Esophagus muscularis mucosa (tissue), 4 donors: ENCODE measurements at regions not wholly inside any gene's neighbourhood (a gene's known extent, or its start where the extent isn't known, plus 50 kb on each side); places are given as distances from the start of the nearest gene placed in this dataset.

Experiments
- DNase-seq: peaks from one replicate; pipeline ENCODE4 v3.0.0-alpha.2; 2017; ENCODE audit errors: extremely low spot score
- H3K27ac ChIP-seq, 4 donors: fragments of 200-600 bp; sonication (generic); replicated peaks in 1 of 4; 1 replicate in 3 of 4; 2 replicates in 1 of 4; pipeline ENCODE4 v1.5.1; 2016 to 2019; ENCODE audit warnings: mild to moderate bottlenecking in 1 of 4
- H3K27me3 ChIP-seq, 4 donors: fragments of 200-600 bp; sonication (generic); one replicate each; pipeline versions ENCODE4 v1.5.1 to v1.6.0; 2016 to 2019
- H3K36me3 ChIP-seq, 4 donors: fragments of 200-600 bp; sonication (generic); one replicate each; pipeline ENCODE4 v1.5.1; 2016 to 2019
- H3K4me1 ChIP-seq, 4 donors: fragments of 200-600 bp; sonication (generic); one replicate each; pipeline ENCODE4 v1.5.1; 2016 to 2019
- H3K4me3 ChIP-seq, 4 donors: fragments of 200-600 bp; sonication (generic); 1 replicate in 2 of 4; 2 replicates in 2 of 4; pipeline ENCODE4 v1.5.1; 2016 to 2019; ENCODE audit warnings: mild to moderate bottlenecking in 4 of 4, moderate library complexity in 1 of 4
- H3K9me3 ChIP-seq, 4 donors: fragments of 200-600 bp; sonication (generic); 1 replicate in 3 of 4; 2 replicates in 1 of 4; pipeline ENCODE4 v1.5.1; 2016 to 2019
- CTCF ChIP-seq, 3 experiments: fragments of 200-600 bp in 2 of 3; fragments of 450-650 bp in 1 of 3; sonication (generic) in 2 of 3; IDR thresholded peaks; one replicate each; pipeline ENCODE4 v1.5.1; 2017 to 2019; ENCODE audit warnings: antibody characterized with exemption in 3 of 3, mild to moderate bottlenecking in 2 of 3, moderate library complexity in 1 of 3
- EP300 ChIP-seq: sonication (generic); formaldehyde crosslinking; IDR thresholded peaks from one replicate; pipeline ENCODE4 v1.6.1; 2017; ENCODE audit warnings: antibody characterized with exemption
- POLR2A ChIP-seq: fragments of 450-650 bp; IDR thresholded peaks from one replicate; pipeline ENCODE4 v1.6.1; 2017; ENCODE audit warnings: antibody characterized with exemption, moderate library complexity, mild to moderate bottlenecking, low read depth
- POLR2AphosphoS5 ChIP-seq, 2 donors: sonication (generic); formaldehyde crosslinking; IDR thresholded peaks; one replicate each; pipeline ENCODE4 v1.6.1; 2017; ENCODE audit warnings: antibody characterized with exemption in 2 of 2
- WGBS: methylation state at CpG from one replicate; pipeline ENCODE4 v1.1.5; 2018; 5-methylcytosine and 5-hydroxymethylcytosine counted together
- intact Hi-C: fragments of 100-400 bp; cut with DNase I; formaldehyde crosslinking; loops from one replicate; pipeline ENCODE4 v1.15.1; 2023

- Histone ChIP-seq H3K27me3 (no peaks in the 10 kb centered on the region), H3K27ac (no peak overlapping the region), H3K4me1 (no peaks in the 10 kb centered on the region), H3K36me3 (no peaks in the 10 kb centered on the region), H3K9me3 (peaks cover 0 to 5% (median 0%) of the 10 kb centered on the region in 4 donors), H3K4me3 (no peak overlapping the region)
- WGBS: 59% methylated on average over 4 of the region's 4 CpGs
- intact Hi-C loops: no loop called here
- DNase-seq: no peak
- TF ChIP-seq CTCF (IDR thresholded peaks at IDR 0.05): no peak
- no peak for TF ChIP-seq POLR2A
- no peak for TF ChIP-seq EP300
- TF ChIP-seq POLR2AphosphoS5 (IDR thresholded peaks at IDR 0.05): no peak
These were observed 404.4 kb upstream of the GJE1 start for GRCh38 chr6:141728330-141728729.

- Histone ChIP-seq H3K4me3 (no peak overlapping the region), H3K27me3 (no peaks in the 10 kb centered on the region), H3K9me3 (peaks cover 0 to 5% (median 0%) of the 10 kb centered on the region in 4 donors), H3K4me1 (no peaks in the 10 kb centered on the region), H3K27ac (no peak overlapping the region), H3K36me3 (no peaks in the 10 kb centered on the region)
- DNase-seq: no peak
- TF ChIP-seq CTCF (IDR thresholded peaks at IDR 0.05): no peak
- TF ChIP-seq EP300: no peak
- TF ChIP-seq POLR2AphosphoS5 (IDR thresholded peaks at IDR 0.05): no peak
- TF ChIP-seq POLR2A: no peak
- intact Hi-C loops: no loop called here
- WGBS: 51% methylated on average over 3 of the region's 3 CpGs
These were observed 406.5 kb upstream of the GJE1 start for GRCh38 chr6:141726248-141726647.

GRCh38 chr6:141724731-141725130 lies 408.0 kb upstream of the GJE1 start:
- H3K27me3 ChIP-seq: no peaks in the 10 kb centered on the region
- intact Hi-C loops: no loop called here
- H3K4me1 ChIP-seq: no peaks in the 10 kb centered on the region
- no peaks in the 10 kb centered on the region for H3K36me3 ChIP-seq
- no peak for DNase-seq
- 93% methylated on average over 1 of the region's 1 CpG for WGBS
- TF ChIP-seq EP300 (no peak), POLR2A (no peak), CTCF (IDR thresholded peaks at IDR 0.05) (no peak), POLR2AphosphoS5 (IDR thresholded peaks at IDR 0.05) (no peak)
- no peak overlapping the region for H3K27ac ChIP-seq
- no peak overlapping the region for H3K4me3 ChIP-seq
- no peaks in the 10 kb centered on the region for H3K9me3 ChIP-seq

- Histone ChIP-seq H3K36me3 (no peaks in the 10 kb centered on the region), H3K4me1 (no peaks in the 10 kb centered on the region), H3K9me3 (no peaks in the 10 kb centered on the region), H3K27me3 (no peaks in the 10 kb centered on the region), H3K4me3 (no peak overlapping the region), H3K27ac (no peak overlapping the region)
- intact Hi-C loops: no loop called here
- TF ChIP-seq POLR2AphosphoS5 (IDR thresholded peaks at IDR 0.05) (no peak), CTCF (IDR thresholded peaks at IDR 0.05) (no peak), EP300 (no peak), POLR2A (no peak)
- no peak for DNase-seq
- 84% methylated on average over 5 of the region's 5 CpGs for WGBS
These were observed 413.2 kb upstream of the GJE1 start for GRCh38 chr6:141719476-141719875.

GRCh38 chr6:141705431-141705830 lies 427.3 kb upstream of the GJE1 start:
- Histone ChIP-seq H3K4me3 (no peak overlapping the region), H3K9me3 (no peaks in the 10 kb centered on the region), H3K36me3 (no peaks in the 10 kb centered on the region), H3K4me1 (peaks cover 0 to 4% (median 0%) of the 10 kb centered on the region in 4 donors), H3K27me3 (no peaks in the 10 kb centered on the region), H3K27ac (no peak overlapping the region)
- no peak for DNase-seq
- 75% methylated on average over 3 of the region's 3 CpGs for WGBS
- no peak for TF ChIP-seq EP300
- no peak for TF ChIP-seq POLR2AphosphoS5 (IDR thresholded peaks at IDR 0.05)
- no peak for TF ChIP-seq POLR2A
- TF ChIP-seq CTCF (IDR thresholded peaks at IDR 0.05): no peak
- intact Hi-C loops: no loop called here
